SK-N-SH (cell line): ENCODE measurements at regions not wholly inside any gene's neighbourhood (a gene's known extent, or its start where the extent isn't known, plus 50 kb on each side); places are given as distances from the start of the nearest gene placed in this dataset.
"Not testable (repeated sequence)": the region's sequence is repeated elsewhere in the genome, so short reads cannot be mapped to it uniquely, and the experiment has no call there.

Source experiments
- CTCF ChIA-PET: fragments of 300-600, 350-600 bp; formaldehyde crosslinking; extraction: SDS; loops from one replicate; lab custom pipeline; 2021; lab: Yijun Ruan, JAX
- POLR2A ChIA-PET: fragments of 350-600 bp; sonication (Branson Sonifier 250); formaldehyde crosslinking; extraction: SDS; loops from one replicate; lab custom pipeline; 2020; ENCODE audit warnings: antibody characterized with exemption, inconsistent platforms; lab: Yijun Ruan, JAX
- DNase-seq: peaks from one replicate; pipeline ENCODE4 v3.0.0; 2012
- H2AFZ ChIP-seq: fragments of 200-600 bp; sonication (generic); 2 replicates; pipeline ENCODE4 v1.8.1; 2016; ENCODE audit warnings: antibody characterized with exemption, mild to moderate bottlenecking, low read depth
- H3F3A ChIP-seq: fragments of 200-600 bp; sonication (generic); replicated peaks from 2 replicates; pipeline ENCODE3; 2016; ENCODE audit warnings: antibody characterized with exemption, mild to moderate bottlenecking; ENCODE audit not compliant: insufficient read depth
- H3K27ac ChIP-seq, 2 experiments: fragments of 200-500 bp in 1 of 2; fragments of 200-600 bp in 1 of 2; sonication (Bioruptor generic) in 1 of 2; sonication (generic), shearing (Covaris generic) in 1 of 2; 2 replicates each; pipeline versions ENCODE4 v1.5.1 to v1.6.1; 2014 to 2016; ENCODE audit warnings: low read depth in 2 of 2, inconsistent platforms in 1 of 2, low read length in 1 of 2, mild to moderate bottlenecking in 1 of 2, mixed read lengths in 1 of 2
- H3K27me3 ChIP-seq: fragments of 200-600 bp; sonication (generic), shearing (Covaris generic); 2 replicates; pipeline ENCODE4 v1.6.1; 2016; ENCODE audit warnings: mixed run types; ENCODE audit not compliant: insufficient read depth
- H3K36me3 ChIP-seq, 2 experiments: fragments of 200-500 bp in 1 of 2; fragments of 200-600 bp in 1 of 2; sonication (Bioruptor generic) in 1 of 2; sonication (generic) in 1 of 2; replicated peaks in 1 of 2; 2 replicates each; pipeline versions ENCODE3 to v1.5.1; 2014 to 2016; ENCODE audit warnings: low read length in 1 of 2, mild to moderate bottlenecking in 1 of 2; ENCODE audit not compliant: insufficient read depth in 2 of 2, control insufficient read depth in 1 of 2
- H3K4me1 ChIP-seq, 2 experiments: fragments of 200-500 bp in 1 of 2; fragments of 200-600 bp in 1 of 2; sonication (Bioruptor generic) in 1 of 2; sonication (generic), shearing (Covaris generic) in 1 of 2; 2 replicates each; pipeline versions ENCODE4 v1.5.1 to v1.6.1; 2014 to 2016; ENCODE audit warnings: low read depth in 1 of 2, low read length in 1 of 2, mixed run types in 1 of 2; ENCODE audit not compliant: insufficient read depth in 2 of 2, control insufficient read depth in 1 of 2
- H3K4me2 ChIP-seq: fragments of 200-600 bp; sonication (generic), shearing (Covaris generic); 2 replicates; pipeline ENCODE4 v1.6.1; 2017; ENCODE audit warnings: mixed run types
- H3K4me3 ChIP-seq, 2 experiments: fragments of 200-500 bp in 1 of 2; fragments of 200-600 bp in 1 of 2; sonication (Bioruptor generic) in 1 of 2; sonication (generic), shearing (Covaris generic) in 1 of 2; 2 replicates each; pipeline versions ENCODE4 v1.5.1 to v1.8.1; 2014 to 2016; ENCODE audit warnings: low read depth in 2 of 2, inconsistent platforms in 1 of 2, low read length in 1 of 2, mild to moderate bottlenecking in 1 of 2, mixed read lengths in 1 of 2, moderate library complexity in 1 of 2
- H3K79me2 ChIP-seq: fragments of 200-600 bp; sonication (generic); 2 replicates; pipeline ENCODE4 v1.8.1; 2017; ENCODE audit warnings: mild to moderate bottlenecking; ENCODE audit not compliant: insufficient read depth
- H3K9ac ChIP-seq: fragments of 200-600 bp; sonication (generic); 2 replicates; pipeline ENCODE4 v1.6.1; 2017; ENCODE audit warnings: mixed run types
- H3K9me2 ChIP-seq: fragments of 200-600 bp; sonication (generic); 2 replicates; pipeline ENCODE4 v1.6.1; 2017; ENCODE audit warnings: mixed run types
- H3K9me3 ChIP-seq: fragments of 200-600 bp; sonication (generic); 2 replicates; pipeline ENCODE4 v1.6.1; 2017; ENCODE audit warnings: mixed run types, mild to moderate bottlenecking, moderate library complexity
- H4K20me1 ChIP-seq: fragments of 200-600 bp; sonication (generic); 2 replicates; pipeline ENCODE4 v1.6.1; 2017; ENCODE audit warnings: mild to moderate bottlenecking, mixed run types; ENCODE audit not compliant: insufficient read depth
- EP300 ChIP-seq, 2 experiments: IDR thresholded peaks; 2 replicates each; pipeline versions ENCODE4 v1.4.0 to v1.6.1; 2012; ENCODE audit warnings: borderline replicate concordance in 1 of 2, low read depth in 1 of 2, low read length in 1 of 2
- EZH2phosphoT487 ChIP-seq: fragments of 200-600 bp; sonication (generic); IDR thresholded peaks from 2 replicates; pipeline ENCODE4 v1.6.1; 2017; ENCODE audit warnings: low read depth, mixed run types, mild to moderate bottlenecking, antibody characterized with exemption, moderate library complexity, borderline replicate concordance
- GABPA ChIP-seq: IDR thresholded peaks from 2 replicates; pipeline ENCODE4 v1.4.0; 2012; ENCODE audit warnings: low read depth, mild to moderate bottlenecking
- JUND ChIP-seq: IDR thresholded peaks from 2 replicates; pipeline ENCODE4 v1.4.0; 2012
- MEF2A ChIP-seq: IDR thresholded peaks from 2 replicates; pipeline ENCODE4 v1.4.0; 2012; ENCODE audit warnings: low read depth, borderline replicate concordance
- MXI1 ChIP-seq: IDR thresholded peaks from 2 replicates; pipeline ENCODE4 v1.6.1; 2012; ENCODE audit warnings: mild to moderate bottlenecking, low read depth, low read length, improper control_type of control experiment
- NFIC ChIP-seq: IDR thresholded peaks from 2 replicates; pipeline ENCODE4 v1.4.0; 2012; ENCODE audit warnings: borderline replicate concordance
- NRF1 ChIP-seq: IDR thresholded peaks from 2 replicates; pipeline ENCODE4 v1.6.1; 2012; ENCODE audit warnings: low read depth, mild to moderate bottlenecking, low read length
- RFX5 ChIP-seq: IDR thresholded peaks from 2 replicates; pipeline ENCODE4 v1.6.1; 2012; ENCODE audit warnings: mild to moderate bottlenecking, improper control_type of control experiment, low read length
- SIN3A ChIP-seq: IDR thresholded peaks from 2 replicates; pipeline ENCODE4 v1.6.1; 2012; ENCODE audit warnings: low read depth, mild to moderate bottlenecking, low read length, moderate library complexity, borderline replicate concordance
- SMC3 ChIP-seq: IDR thresholded peaks from 2 replicates; pipeline ENCODE4 v1.6.1; 2012; ENCODE audit warnings: low read depth, low read length, improper control_type of control experiment
- TEAD4 ChIP-seq: IDR thresholded peaks from 2 replicates; pipeline ENCODE4 v1.4.0; 2012; ENCODE audit warnings: mild to moderate bottlenecking, borderline replicate concordance; ENCODE audit not compliant: insufficient read depth
- WGBS: methylation state at CpG from one replicate; pipeline ENCODE4 v1.1.6; 2017; ENCODE audit warnings: low lambda C conversion rate; 5-methylcytosine and 5-hydroxymethylcytosine counted together
- TF ChIP-seq, protein P1 (sequence below): IDR thresholded peaks from 2 replicates; pipeline ENCODE4 v1.4.0; 2012; ENCODE audit warnings: low read depth
- TF ChIP-seq, protein P2 (sequence below): fragments of 150-350 bp; IDR thresholded peaks from 2 replicates; pipeline ENCODE4 v1.6.1; 2017; ENCODE audit warnings: antibody characterized with exemption, low read length, low read depth, borderline replicate concordance
- TF ChIP-seq, protein P3 (sequence below): fragments of 150-350 bp; IDR thresholded peaks from 2 replicates; pipeline ENCODE4 v1.6.1; 2016; ENCODE audit warnings: mild to moderate bottlenecking, low read depth, low read length
- TF ChIP-seq, protein P4 (sequence below): IDR thresholded peaks from 2 replicates; pipeline ENCODE4; 2012

DNA sequence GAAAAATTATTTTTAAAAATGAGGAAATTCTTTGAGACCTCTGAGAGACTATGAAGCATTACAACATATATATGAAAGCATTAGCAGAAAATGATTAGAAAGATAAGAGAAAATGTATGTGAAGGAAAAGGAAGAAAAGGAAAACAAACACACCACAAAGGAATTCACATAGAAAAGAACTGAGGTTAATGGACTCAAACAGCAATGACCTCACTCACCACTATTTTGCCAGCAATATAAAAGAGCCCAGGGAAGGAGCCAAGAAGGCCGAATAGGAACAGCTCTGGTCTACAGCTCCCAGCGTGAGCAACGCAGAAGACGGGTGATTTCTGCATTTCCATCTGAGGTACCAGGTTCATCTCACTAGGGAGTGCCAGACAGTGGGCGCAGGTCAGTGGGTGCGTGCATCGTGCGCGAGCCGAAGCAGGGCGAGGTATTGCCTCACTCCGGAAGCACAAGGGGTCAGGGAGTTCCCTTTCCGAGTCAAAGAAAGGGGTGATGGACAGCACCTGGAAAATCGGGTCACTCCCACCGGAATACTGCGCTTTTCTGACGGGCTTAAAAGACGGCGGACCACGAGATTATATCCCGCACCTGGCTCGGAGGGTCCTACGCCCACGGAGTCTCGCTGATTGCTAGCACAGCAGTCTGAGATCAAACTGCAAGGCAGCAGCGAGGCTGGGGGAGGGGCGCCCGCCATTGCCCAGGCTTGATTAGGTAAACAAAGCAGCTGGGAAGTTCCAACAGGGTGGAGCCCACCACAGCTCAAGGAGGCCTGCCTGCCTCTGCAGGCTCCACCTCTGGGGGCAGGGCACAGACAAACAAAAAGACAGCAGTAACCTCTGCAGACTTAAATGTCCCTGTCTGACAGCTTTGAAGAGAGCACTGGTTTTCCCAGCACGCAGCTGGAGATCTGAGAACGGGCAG, 1075.2 kb upstream of the NOVA1 start:
- H4K20me1 ChIP-seq, DNase-seq, H3F3A ChIP-seq, H3K9me2 ChIP-seq, CTCF ChIA-PET, H3K36me3 ChIP-seq, H3K9me3 ChIP-seq, H3K27me3 ChIP-seq, POLR2A ChIA-PET, H3K4me1 ChIP-seq: not testable (repeated sequence)
- Histone ChIP-seq H3K4me2 (peak overlapping the region; percentile 36), H3K4me3 (peak overlapping the region; percentile 39 to 62), H3K27ac (peak overlapping the region in 1 of 2 experiments; percentile 29; a peak in 1 of 4 replicates), H3K9ac (peak overlapping the region; percentile 48; the same call in 1 of the 2 replicates), H2AFZ (peak overlapping the region; percentile 49), H3K79me2 (peaks cover 11% of the 10 kb centered on the region)
- peak; percentile 76 for TF ChIP-seq GABPA
- TF ChIP-seq, protein P1, sequence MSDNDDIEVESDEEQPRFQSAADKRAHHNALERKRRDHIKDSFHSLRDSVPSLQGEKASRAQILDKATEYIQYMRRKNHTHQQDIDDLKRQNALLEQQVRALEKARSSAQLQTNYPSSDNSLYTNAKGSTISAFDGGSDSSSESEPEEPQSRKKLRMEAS: peak; percentile 81
- WGBS: 29% methylated on average over 28 of the region's 30 CpGs

DNA sequence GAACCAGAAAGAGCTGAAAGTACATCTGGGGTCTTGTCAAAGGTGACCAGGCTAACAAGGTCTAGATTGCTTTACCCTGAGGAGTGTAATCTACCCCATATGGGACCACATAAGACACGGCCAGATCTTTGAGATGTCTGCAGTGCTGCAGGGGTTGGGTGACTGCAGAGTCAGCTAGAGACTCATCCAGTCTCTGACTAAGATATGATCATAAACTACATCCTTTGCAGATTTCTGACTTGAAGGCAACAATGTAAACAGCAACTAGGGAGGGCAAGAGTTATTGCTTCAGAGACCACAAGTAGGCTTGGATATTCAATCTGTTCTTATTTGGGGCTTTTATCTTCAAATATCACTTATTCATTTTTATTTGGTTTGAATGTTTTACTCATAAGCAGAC, 1080.5 kb upstream of the FOXG1 start:
- Histone ChIP-seq H3K4me3 (no peak overlapping the region), H3K9me2 (0 out of 2 replicates have a peak, but pooled peaks cover 5% of the 10 kb centered on the region), H3F3A (no peaks in the 10 kb centered on the region), H3K9ac (no peak overlapping the region), H3K27ac (no peak overlapping the region), H3K27me3 (no peaks in the 10 kb centered on the region), H2AFZ (no peak overlapping the region), H3K36me3 (no peaks in the 10 kb centered on the region), H3K9me3 (no peaks in the 10 kb centered on the region), H3K4me1 (no peaks in the 10 kb centered on the region), H4K20me1 (no peaks in the 10 kb centered on the region), H3K4me2 (no peak overlapping the region)
- ChIA-PET POLR2A (no interaction called here), CTCF (no interaction called here)
- 0% methylated on average over 1 of the region's 1 CpG for WGBS
- DNase-seq: no peak
- TF ChIP-seq RFX5: no peak
- no peak for TF ChIP-seq SIN3A
- TF ChIP-seq EZH2phosphoT487: no peak
- TF ChIP-seq, protein P2, sequence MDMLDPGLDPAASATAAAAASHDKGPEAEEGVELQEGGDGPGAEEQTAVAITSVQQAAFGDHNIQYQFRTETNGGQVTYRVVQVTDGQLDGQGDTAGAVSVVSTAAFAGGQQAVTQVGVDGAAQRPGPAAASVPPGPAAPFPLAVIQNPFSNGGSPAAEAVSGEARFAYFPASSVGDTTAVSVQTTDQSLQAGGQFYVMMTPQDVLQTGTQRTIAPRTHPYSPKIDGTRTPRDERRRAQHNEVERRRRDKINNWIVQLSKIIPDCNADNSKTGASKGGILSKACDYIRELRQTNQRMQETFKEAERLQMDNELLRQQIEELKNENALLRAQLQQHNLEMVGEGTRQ: no peak
- TF ChIP-seq MXI1: no peak
- no peak for TF ChIP-seq JUND
- TF ChIP-seq, protein P3, sequence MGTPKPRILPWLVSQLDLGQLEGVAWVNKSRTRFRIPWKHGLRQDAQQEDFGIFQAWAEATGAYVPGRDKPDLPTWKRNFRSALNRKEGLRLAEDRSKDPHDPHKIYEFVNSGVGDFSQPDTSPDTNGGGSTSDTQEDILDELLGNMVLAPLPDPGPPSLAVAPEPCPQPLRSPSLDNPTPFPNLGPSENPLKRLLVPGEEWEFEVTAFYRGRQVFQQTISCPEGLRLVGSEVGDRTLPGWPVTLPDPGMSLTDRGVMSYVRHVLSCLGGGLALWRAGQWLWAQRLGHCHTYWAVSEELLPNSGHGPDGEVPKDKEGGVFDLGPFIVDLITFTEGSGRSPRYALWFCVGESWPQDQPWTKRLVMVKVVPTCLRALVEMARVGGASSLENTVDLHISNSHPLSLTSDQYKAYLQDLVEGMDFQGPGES: no peak
- no peak for TF ChIP-seq EP300 (IDR thresholded peaks at IDR 0.05; ENCODE audit: borderline replicate concordance in 1 of 2, low read depth in 1 of 2, low read length in 1 of 2)
- TF ChIP-seq NRF1: no peak
- TF ChIP-seq, protein P1: no peak
- TF ChIP-seq SMC3: no peak
- no peak for TF ChIP-seq MEF2A
- TF ChIP-seq NFIC: no peak
- no peak for TF ChIP-seq TEAD4
- TF ChIP-seq, protein P4, sequence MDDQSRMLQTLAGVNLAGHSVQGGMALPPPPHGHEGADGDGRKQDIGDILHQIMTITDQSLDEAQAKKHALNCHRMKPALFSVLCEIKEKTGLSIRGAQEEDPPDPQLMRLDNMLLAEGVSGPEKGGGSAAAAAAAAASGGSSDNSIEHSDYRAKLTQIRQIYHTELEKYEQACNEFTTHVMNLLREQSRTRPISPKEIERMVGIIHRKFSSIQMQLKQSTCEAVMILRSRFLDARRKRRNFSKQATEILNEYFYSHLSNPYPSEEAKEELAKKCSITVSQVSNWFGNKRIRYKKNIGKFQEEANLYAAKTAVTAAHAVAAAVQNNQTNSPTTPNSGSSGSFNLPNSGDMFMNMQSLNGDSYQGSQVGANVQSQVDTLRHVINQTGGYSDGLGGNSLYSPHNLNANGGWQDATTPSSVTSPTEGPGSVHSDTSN: no peak
- TF ChIP-seq, all 33 proteins: peak for 0
- no peaks in the 10 kb centered on the region for H3K79me2 ChIP-seq
